ENCODE measurements at regions not wholly inside any gene's neighbourhood (a gene's known extent, or its start where the extent isn't known, plus 50 kb on each side); places are given as distances from the start of the nearest gene placed in this dataset.

GRCh38 chr6:79305020-79305419 lies 70.5 kb upstream of the HMGN3 start:
- H3K4me3 ChIP-seq (replicated peaks in 1 of 3; ENCODE audit: insufficient read depth in 1 of 3, low read depth in 2 of 3, low read length in 3 of 3), result no peak overlapping the region
- ChIA-PET CTCF (ENCODE audit: low intra/inter-chr PET ratio, low total read pairs) (no interaction called here), POLR2A (no interaction called here)
- no peak for FAIRE-seq
- no peak overlapping the region for H3K9ac ChIP-seq (ENCODE audit: insufficient read depth, low read depth, low read length)
- H3K4me2 ChIP-seq (ENCODE audit: low read depth, low read length), result no peak overlapping the region
- H3K4me1 ChIP-seq (ENCODE audit: insufficient read depth, low read length), result no peaks in the 10 kb centered on the region
- BruUV-seq (replicated peaks), result no TSS peak
- H2AFZ ChIP-seq (ENCODE audit: low read length), result no peak overlapping the region
- H3K36me3 ChIP-seq (replicated peaks in 1 of 2; ENCODE audit: control insufficient read depth in 1 of 2, insufficient read depth in 2 of 2, low read length in 2 of 2), result no peaks in the 10 kb centered on the region
- in situ Hi-C loops (cut with HindIII; ENCODE audit: extremely low pct_ligation_motif_present, low pct_unique_long_range_greater_than_20kb) (no loop called here), intact Hi-C loops (cut with micrococcal nuclease; ENCODE audit: unreplicated experiment) (no loop called here)
- no peak for DNase-seq (ENCODE audit: low spot score)
- no peaks in the 10 kb centered on the region for H3K27me3 ChIP-seq (ENCODE audit: control insufficient read depth in 1 of 2, insufficient read depth in 2 of 2, low read length in 2 of 2)
- no peaks in the 10 kb centered on the region for H3K79me2 ChIP-seq (ENCODE audit: insufficient read depth, low read length)
- ATAC-seq, result no peak
- H3K27ac ChIP-seq (ENCODE audit: extremely low read length, insufficient read depth, low read length), result no peak overlapping the region
- H4K20me1 ChIP-seq (ENCODE audit: insufficient read depth, low read length), result no peaks in the 10 kb centered on the region
- 0% methylated on average over 2 of the region's 2 CpGs for WGBS (ENCODE audit: low lambda C conversion rate)
- no peaks in the 10 kb centered on the region for H3K9me3 ChIP-seq (ENCODE audit: low read length)
- TF ChIP-seq ZFY (CRISPR knock-in tag; IDR thresholded peaks at IDR 0.05) (no peak), ZNF318 (CRISPR knock-in tag; IDR thresholded peaks at IDR 0.05) (no peak), SKIL (CRISPR knock-in tag; IDR thresholded peaks at IDR 0.05; ENCODE audit: borderline replicate concordance) (no peak), FOXP4 (CRISPR knock-in tag; IDR thresholded peaks at IDR 0.05) (no peak), SIX4 (CRISPR knock-in tag; IDR thresholded peaks at IDR 0.05) (no peak), ZNF747 (CRISPR knock-in tag; IDR thresholded peaks at IDR 0.05; ENCODE audit: borderline replicate concordance) (no peak), YEATS2 (CRISPR knock-in tag; IDR thresholded peaks at IDR 0.05; ENCODE audit: borderline replicate concordance) (no peak), KLF15 (CRISPR knock-in tag; IDR thresholded peaks at IDR 0.05; ENCODE audit: borderline replicate concordance) (no peak), ZBTB20 (CRISPR knock-in tag; IDR thresholded peaks at IDR 0.05; ENCODE audit: borderline replicate concordance, low read depth) (no peak), ARID2 (CRISPR knock-in tag; IDR thresholded peaks at IDR 0.05; ENCODE audit: borderline replicate concordance) (no peak), ZNF207 (IDR thresholded peaks at IDR 0.05; ENCODE audit: borderline replicate concordance) (no peak), GFI1 (CRISPR knock-in tag; IDR thresholded peaks at IDR 0.05; ENCODE audit: borderline replicate concordance) (no peak)

Data from HepG2 (cell line).